Immature natural killer cell (primary cell): ENCODE measurements at regions not wholly inside any gene's neighbourhood (a gene's known extent, or its start where the extent isn't known, plus 50 kb on each side); places are given as distances from the start of the nearest gene placed in this dataset.
"Not testable (repeated sequence)": the region's sequence is repeated elsewhere in the genome, so short reads cannot be mapped to it uniquely, and the experiment has no call there.

ENCODE experiments used
- DNase-seq, 3 donors: peaks; one replicate each; pipeline ENCODE4 v3.0.0; 2022; ENCODE audit warnings: mixed read lengths in 1 of 3
- H3K27ac Mint-ChIP-seq, 6 donors: one replicate each; pipeline ENCODE4 v1.8.0; 2020; ENCODE audit warnings: mixed read lengths in 6 of 6, mild to moderate bottlenecking in 5 of 6, inconsistent platforms in 4 of 6, moderate library complexity in 3 of 6
- H3K27me3 Mint-ChIP-seq, 3 donors: one replicate each; pipeline ENCODE4 v1.8.0; 2020 to 2021; ENCODE audit warnings: low read depth in 3 of 3, mild to moderate bottlenecking in 3 of 3, mixed read lengths in 3 of 3, moderate library complexity in 3 of 3, inconsistent platforms in 1 of 3
- H3K36me3 Mint-ChIP-seq, 3 donors: one replicate each; pipeline ENCODE4 v1.8.0; 2020; ENCODE audit warnings: mixed read lengths in 3 of 3, inconsistent platforms in 2 of 3, mild to moderate bottlenecking in 2 of 3
- H3K4me1 Mint-ChIP-seq, 2 donors: one replicate each; pipeline ENCODE4 v1.8.0; 2020; ENCODE audit warnings: inconsistent platforms in 2 of 2, mild to moderate bottlenecking in 2 of 2, mixed read lengths in 2 of 2, moderate library complexity in 1 of 2
- H3K4me3 Mint-ChIP-seq, 5 donors: one replicate each; pipeline ENCODE4 v1.8.0; 2020; ENCODE audit warnings: mild to moderate bottlenecking in 5 of 5, mixed read lengths in 5 of 5, inconsistent platforms in 3 of 5, moderate library complexity in 3 of 5
- H3K9me3 Mint-ChIP-seq, 6 donors: one replicate each; pipeline ENCODE4 v1.8.0; 2020; ENCODE audit warnings: mild to moderate bottlenecking in 6 of 6, mixed read lengths in 6 of 6, inconsistent platforms in 4 of 6, moderate library complexity in 3 of 6

- H3K4me3 Mint-ChIP-seq, result peak overlapping the region; percentile 46 to 85 (median 72)
Observed at GRCh38 chr5:50564558-50564957, 101.9 kb upstream of the PARP8 start.

GRCh38 chr5:50574121-50574520 lies 92.3 kb upstream of the PARP8 start:
- Mint-ChIP-seq H3K4me1 (peaks cover 26 to 28% of the 10 kb centered on the region in 2 donors), H3K9me3 (no peaks in the 10 kb centered on the region), H3K4me3 (peak overlapping the region in 3 of 5 donors; percentile 14 to 37 (median 23)), H3K27ac (peak overlapping the region in 2 of 6 donors; percentile 22 to 29), H3K27me3 (peaks cover 0 to under 1% (median 0%) of the 10 kb centered on the region in 3 donors), H3K36me3 (peaks cover 0 to 4% (median 3%) of the 10 kb centered on the region in 3 donors)
- no peak for DNase-seq

More at GRCh38 chr5:50564558-50564957, 101.9 kb upstream of the PARP8 start:
- peak in 2 of 3 donors; percentile 14 to 27 for DNase-seq
- H3K4me1 Mint-ChIP-seq, result peaks cover 41 to 47% of the 10 kb centered on the region in 2 donors
- peaks cover 6 to 21% (median 12%) of the 10 kb centered on the region in 6 donors for H3K9me3 Mint-ChIP-seq
- peak overlapping the region; percentile 82 to 98 (median 90) for H3K27ac Mint-ChIP-seq
- peaks cover 14 to 21% (median 20%) of the 10 kb centered on the region in 3 donors for H3K36me3 Mint-ChIP-seq
- no peaks in the 10 kb centered on the region for H3K27me3 Mint-ChIP-seq

- H3K4me1 Mint-ChIP-seq, result peaks cover 26% of the 10 kb centered on the region in 2 donors
- H3K9me3 Mint-ChIP-seq, result no peaks in the 10 kb centered on the region
- peak overlapping the region; percentile 50 to 87 (median 74) for H3K27ac Mint-ChIP-seq
- H3K27me3 Mint-ChIP-seq, result peaks cover 0 to 2% (median 0%) of the 10 kb centered on the region in 3 donors
- no peaks in the 10 kb centered on the region for H3K36me3 Mint-ChIP-seq
- peak; percentile 18 to 46 (median 35) for DNase-seq
- H3K4me3 Mint-ChIP-seq, result peak overlapping the region; percentile 1 to 75 (median 53)
Observed at GRCh38 chr5:50575740-50576139, 90.7 kb upstream of the PARP8 start.

GRCh38 chr5:50576265-50576664 lies 90.2 kb upstream of the PARP8 start:
- peak overlapping the region in 5 of 6 donors; percentile 71 to 87 (median 76) for H3K27ac Mint-ChIP-seq

GRCh38 chr5:50576686-50577256 lies 89.7 kb upstream of the PARP8 start:
- H3K36me3 Mint-ChIP-seq, result no peaks in the 10 kb centered on the region
- no peak for DNase-seq
- H3K4me3 Mint-ChIP-seq, result peak overlapping the region in 1 of 5 donors; percentile 22
- peaks cover 24 to 26% of the 10 kb centered on the region in 2 donors for H3K4me1 Mint-ChIP-seq
- peak overlapping the region in 5 of 6 donors; percentile 6 to 85 (median 75) for H3K27ac Mint-ChIP-seq
- H3K27me3 Mint-ChIP-seq, result peaks cover 0 to 2% (median 0%) of the 10 kb centered on the region in 3 donors
- H3K9me3 Mint-ChIP-seq, result no peaks in the 10 kb centered on the region

More at GRCh38 chr5:50576265-50576664, 90.2 kb upstream of the PARP8 start:
- no peak for DNase-seq
- Mint-ChIP-seq H3K9me3 (no peaks in the 10 kb centered on the region), H3K36me3 (no peaks in the 10 kb centered on the region), H3K27me3 (peaks cover 0 to 2% (median 0%) of the 10 kb centered on the region in 3 donors), H3K4me1 (peaks cover 26% of the 10 kb centered on the region in 2 donors), H3K4me3 (peak overlapping the region in 4 of 5 donors; percentile 53 to 75 (median 58))

- H3K36me3 Mint-ChIP-seq, result peaks cover 0 to 2% (median 0%) of the 10 kb centered on the region in 3 donors
- H3K4me1 Mint-ChIP-seq, result peaks cover 17 to 18% of the 10 kb centered on the region in 2 donors
- no peak overlapping the region for H3K4me3 Mint-ChIP-seq
- DNase-seq, result no peak
- no peak overlapping the region for H3K27ac Mint-ChIP-seq
- peaks cover 0 to 4% (median 2%) of the 10 kb centered on the region in 3 donors for H3K27me3 Mint-ChIP-seq
- peaks cover 0 to 2% (median 0%) of the 10 kb centered on the region in 6 donors for H3K9me3 Mint-ChIP-seq
Observed at GRCh38 chr5:50580506-50580905, 85.9 kb upstream of the PARP8 start.

- not testable (repeated sequence) for H3K27me3 Mint-ChIP-seq, H3K36me3 Mint-ChIP-seq, H3K4me1 Mint-ChIP-seq, H3K4me3 Mint-ChIP-seq, DNase-seq, H3K9me3 Mint-ChIP-seq, H3K27ac Mint-ChIP-seq
Observed at GRCh38 chr5:50581845-50582244, 84.6 kb upstream of the PARP8 start.

- Mint-ChIP-seq H3K27me3 (peaks cover 0 to 4% (median 2%) of the 10 kb centered on the region in 3 donors), H3K27ac (no peak overlapping the region), H3K4me3 (no peak overlapping the region), H3K36me3 (peaks cover 0 to 10% (median 7%) of the 10 kb centered on the region in 3 donors), H3K4me1 (peaks cover 0 to 4% of the 10 kb centered on the region in 2 donors), H3K9me3 (peaks cover 0 to 2% (median 0%) of the 10 kb centered on the region in 6 donors)
- no peak for DNase-seq
Observed at GRCh38 chr5:50582699-50583098, 83.7 kb upstream of the PARP8 start.

- Mint-ChIP-seq H3K4me1 (peaks cover 0 to 4% of the 10 kb centered on the region in 2 donors), H3K27me3 (peaks cover 0 to 4% (median 2%) of the 10 kb centered on the region in 3 donors), H3K9me3 (peaks cover 0 to 2% (median 0%) of the 10 kb centered on the region in 6 donors), H3K27ac (no peak overlapping the region), H3K4me3 (no peak overlapping the region), H3K36me3 (peaks cover 0 to 10% (median 7%) of the 10 kb centered on the region in 3 donors)
- no peak for DNase-seq
Observed at GRCh38 chr5:50583621-50584020, 82.8 kb upstream of the PARP8 start.

- not testable (repeated sequence) for H3K4me3 Mint-ChIP-seq, DNase-seq, H3K36me3 Mint-ChIP-seq, H3K27me3 Mint-ChIP-seq, H3K9me3 Mint-ChIP-seq
- Mint-ChIP-seq H3K27ac (peak overlapping the region in 3 of 6 donors; percentile 5 to 57 (median 51)), H3K4me1 (peaks cover 48 to 50% of the 10 kb centered on the region in 2 donors)
Observed at GRCh38 chr5:50588471-50588870, 78.0 kb upstream of the PARP8 start.

GRCh38 chr5:50590444-50591189 lies 75.8 kb upstream of the PARP8 start:
- Mint-ChIP-seq H3K4me1 (peaks cover 65 to 68% of the 10 kb centered on the region in 2 donors), H3K4me3 (peak overlapping the region; percentile 62 to 74 (median 68)), H3K27ac (peak overlapping the region; percentile 78 to 97 (median 94)), H3K36me3 (peaks cover 0 to 11% (median 10%) of the 10 kb centered on the region in 3 donors)
- H3K27me3 Mint-ChIP-seq, H3K9me3 Mint-ChIP-seq: not testable (repeated sequence)
- peak; percentile 28 to 29 (median 29) for DNase-seq

GRCh38 chr5:50591338-50591737 lies 75.1 kb upstream of the PARP8 start:
- DNase-seq, result peak; percentile 26 to 41 (median 40)
- H3K36me3 Mint-ChIP-seq, H3K27me3 Mint-ChIP-seq, H3K9me3 Mint-ChIP-seq: not testable (repeated sequence)
- Mint-ChIP-seq H3K4me3 (peak overlapping the region; percentile 53 to 74 (median 65)), H3K4me1 (peaks cover 68 to 71% of the 10 kb centered on the region in 2 donors), H3K27ac (peak overlapping the region; percentile 78 to 97 (median 94))

- Mint-ChIP-seq H3K36me3 (peaks cover 4 to 7% (median 6%) of the 10 kb centered on the region in 3 donors), H3K4me1 (peaks cover 72 to 90% of the 10 kb centered on the region in 2 donors), H3K4me3 (peak overlapping the region; percentile 54 to 74 (median 61)), H3K9me3 (peaks cover 0 to 18% (median 2%) of the 10 kb centered on the region in 6 donors), H3K27ac (peak overlapping the region; percentile 78 to 97 (median 94)), H3K27me3 (peaks cover 1 to 7% (median 3%) of the 10 kb centered on the region in 3 donors)
- DNase-seq, result peak; percentile 77 to 84 (median 80)
Observed at GRCh38 chr5:50593681-50594080, 72.8 kb upstream of the PARP8 start.
